GM18520 (cell line): ENCODE measurements at regions not wholly inside any gene's neighbourhood (a gene's known extent, or its start where the extent isn't known, plus 50 kb on each side); places are given as distances from the start of the nearest gene placed in this dataset.
"Not testable (repeated sequence)": the region's sequence is repeated elsewhere in the genome, so short reads cannot be mapped to it uniquely, and the experiment has no call there.

Experiments used
- ATAC-seq: cut with Tn5 transposase; IDR thresholded peaks from one replicate; pipeline ENCODE4 v1.9.1; 2021; ENCODE audit not compliant: unreplicated experiment

- ATAC-seq: not testable (repeated sequence)
These were observed 423.8 kb downstream of the PIK3C3 start for GRCh38 chr18:42378854-42379253.

- ATAC-seq: not testable (repeated sequence)
These were observed 426.2 kb downstream of the PIK3C3 start for GRCh38 chr18:42381236-42381635.

GRCh38 chr18:42392416-42392815 is 437.4 kb downstream of the PIK3C3 start:
- no peak for ATAC-seq

DNA sequence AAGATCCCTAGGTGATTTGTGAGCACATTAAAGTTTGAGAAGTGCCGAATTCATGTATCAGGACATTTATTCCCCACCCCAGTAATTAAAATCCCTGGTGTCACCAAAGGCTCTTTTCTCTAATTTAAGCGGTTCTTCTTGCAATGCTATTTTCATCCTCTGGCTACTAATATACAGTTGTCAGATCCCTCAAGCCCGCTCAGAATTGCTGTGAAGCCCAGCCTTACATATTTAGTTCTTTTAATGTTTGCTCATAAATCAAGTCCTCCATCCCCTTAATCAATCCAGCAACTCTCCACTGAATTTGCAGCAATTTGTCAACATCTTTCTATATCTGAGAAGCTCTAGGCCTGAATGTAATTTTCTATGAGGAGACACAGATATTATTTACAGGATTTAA is 437.9 kb downstream of the PIK3C3 start:
- ATAC-seq: no peak

DNA sequence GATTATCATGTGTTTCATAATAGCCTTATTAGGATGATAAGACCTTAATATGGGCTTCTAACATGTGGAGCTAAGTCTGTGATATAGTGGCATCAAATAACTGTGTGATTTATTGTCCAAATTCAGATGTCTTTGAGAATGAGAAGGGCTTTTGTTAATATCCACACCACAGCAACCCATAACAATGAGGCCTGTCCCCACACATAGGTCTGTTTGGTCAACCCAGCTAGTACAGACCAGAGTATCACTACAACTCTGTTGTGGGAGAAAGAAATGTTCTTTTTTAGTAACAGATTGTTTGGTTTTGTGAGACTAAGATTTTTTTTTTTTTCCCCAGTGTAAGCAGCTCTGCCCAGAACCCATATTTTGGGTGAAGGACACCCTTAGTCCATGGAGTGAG is 439.2 kb downstream of the PIK3C3 start:
- ATAC-seq: no peak

DNA sequence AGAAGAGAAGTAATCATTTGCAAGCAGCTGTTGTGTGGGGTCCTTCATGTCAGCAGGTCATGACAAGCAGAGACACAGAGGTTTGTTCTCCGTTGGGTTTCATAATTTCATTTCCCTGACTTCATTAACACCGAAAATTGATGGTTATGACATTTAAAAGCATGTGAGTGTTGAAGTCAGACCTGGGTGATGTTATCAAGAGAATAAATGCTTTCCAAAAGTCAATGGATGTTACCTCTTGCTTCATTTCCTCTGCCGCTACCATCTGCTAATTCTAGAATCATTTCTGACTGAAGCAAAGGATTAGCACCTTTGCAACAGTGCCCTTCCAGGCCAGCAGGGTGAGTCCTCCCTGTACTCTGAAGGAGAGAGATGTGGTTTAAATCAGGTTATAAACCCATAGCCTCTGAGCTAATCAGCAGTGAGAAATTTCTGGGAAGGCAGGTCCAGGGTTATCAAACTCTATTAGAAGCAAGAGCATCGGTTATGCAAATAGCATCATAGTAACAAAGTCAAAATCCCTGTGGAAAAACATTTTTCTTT is 446.2 kb downstream of the PIK3C3 start:
- no peak for ATAC-seq

GRCh38 chr18:42404151-42404550 is 449.1 kb downstream of the PIK3C3 start:
- no peak for ATAC-seq

DNA sequence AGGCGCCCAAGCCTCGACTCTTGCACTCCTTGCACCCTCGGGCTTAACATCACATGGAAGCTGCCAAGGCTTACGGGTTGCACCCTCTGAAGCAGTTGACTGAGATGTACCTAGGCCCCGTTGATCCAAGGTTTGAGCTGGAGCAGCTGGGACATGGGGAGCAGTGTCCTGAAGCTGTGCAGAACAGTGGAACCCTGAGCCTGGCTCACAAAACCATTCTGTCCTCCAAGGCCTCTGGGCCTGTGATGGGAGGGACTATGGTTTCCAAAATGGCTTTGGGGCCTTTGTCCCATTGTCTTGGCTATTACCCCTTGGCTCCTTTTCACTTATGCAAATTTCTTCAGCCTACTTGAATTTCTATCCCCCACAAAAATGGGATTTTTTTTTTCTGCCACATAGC is 454.0 kb downstream of the PIK3C3 start:
- ATAC-seq: no peak

DNA sequence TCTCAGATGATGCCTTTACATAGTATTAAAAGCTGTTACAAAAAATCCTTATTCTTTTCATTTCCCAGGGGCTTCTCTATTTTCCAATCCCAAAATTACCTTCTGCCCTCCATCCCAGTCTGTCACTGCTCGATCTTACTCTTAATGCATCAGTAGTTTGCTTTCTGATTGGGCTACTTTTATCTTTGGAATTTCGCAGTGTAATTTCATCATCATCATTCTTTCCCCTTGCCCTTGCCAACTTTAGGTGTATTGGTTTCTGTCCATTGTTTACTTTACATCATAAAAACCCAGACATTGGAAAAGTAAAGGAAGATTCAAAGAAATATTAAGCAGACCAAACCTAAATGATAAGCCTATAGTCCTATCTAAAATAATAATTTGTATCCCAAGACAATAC is 457.2 kb downstream of the PIK3C3 start:
- ATAC-seq: no peak

DNA sequence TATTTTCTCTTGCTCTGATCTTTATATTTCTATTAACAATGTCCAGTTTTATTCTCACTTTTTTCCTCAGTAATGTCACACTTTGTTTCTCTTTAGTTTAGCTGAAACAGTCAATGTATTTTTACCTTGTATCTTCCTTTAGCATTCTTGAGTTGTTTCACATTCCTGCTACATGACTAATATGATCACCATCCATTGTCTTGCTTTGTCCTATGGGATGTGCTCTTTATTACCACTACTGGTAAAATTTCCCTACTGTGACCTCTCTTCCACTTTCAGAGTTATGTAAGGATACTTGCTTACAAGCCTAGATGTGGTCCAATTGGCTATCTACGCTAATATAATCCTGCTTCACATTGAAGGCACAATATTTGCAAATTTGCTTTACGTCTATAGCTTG is 457.9 kb downstream of the PIK3C3 start:
- ATAC-seq: no peak

GRCh38 chr18:42413870-42414269 is 458.8 kb downstream of the PIK3C3 start:
- ATAC-seq: no peak

DNA sequence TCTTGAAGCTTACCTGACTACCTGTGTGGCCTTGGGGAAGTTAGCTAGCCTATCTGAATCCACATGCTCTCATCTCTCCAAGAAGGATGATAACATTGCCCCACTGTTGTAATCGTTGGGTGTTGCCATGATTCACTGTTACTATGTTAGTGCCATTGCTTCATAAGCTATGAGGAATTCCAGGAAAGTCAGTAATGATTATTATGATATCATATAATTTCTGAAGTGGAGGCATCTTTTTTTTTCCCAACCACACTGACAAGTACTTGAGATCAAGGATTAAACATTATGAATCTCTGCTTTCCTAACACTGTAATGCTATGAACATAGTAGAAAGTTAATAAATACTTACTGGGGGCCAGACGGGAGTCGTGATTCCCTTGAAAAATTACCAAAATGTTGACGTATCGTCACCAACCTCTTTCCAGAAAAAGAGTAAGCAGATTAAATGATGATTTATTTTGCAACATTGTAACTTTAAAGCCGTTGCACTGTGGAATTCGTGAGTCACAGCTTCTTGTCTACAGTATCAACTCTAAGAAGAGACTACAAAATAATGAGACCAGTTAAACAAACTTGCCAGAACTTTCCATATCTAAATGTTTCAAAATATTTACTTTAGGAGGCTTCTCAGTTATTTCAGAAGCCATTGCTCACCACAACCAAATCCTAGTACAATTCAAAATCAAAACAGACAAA is 459.9 kb downstream of the PIK3C3 start:
- no peak for ATAC-seq

- no peak for ATAC-seq
These were observed 462.2 kb downstream of the PIK3C3 start for GRCh38 chr18:42417189-42417588.

DNA sequence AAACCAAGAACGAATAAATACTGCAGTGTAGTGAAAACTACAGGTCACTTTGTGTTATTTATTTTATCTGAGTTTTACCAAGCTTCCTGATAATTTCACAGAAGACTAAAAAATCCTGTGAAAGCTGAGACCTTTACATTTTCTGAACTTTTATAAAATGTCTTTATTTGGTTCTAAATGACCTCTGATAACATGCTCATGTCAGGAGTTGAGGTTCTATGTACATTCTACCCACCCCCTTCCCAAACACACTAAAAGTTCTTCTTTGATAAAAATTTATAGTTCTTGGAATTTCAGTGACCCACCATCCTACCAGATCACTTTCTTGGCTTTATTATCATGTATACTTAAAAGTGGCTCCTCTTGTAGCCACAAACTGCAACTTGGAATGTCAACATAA is 463.1 kb downstream of the PIK3C3 start:
- ATAC-seq: no peak

- no peak for ATAC-seq
These were observed 470.0 kb downstream of the PIK3C3 start for GRCh38 chr18:42425025-42425424.

- no peak for ATAC-seq
These were observed 471.5 kb downstream of the PIK3C3 start for GRCh38 chr18:42426496-42427015.

DNA sequence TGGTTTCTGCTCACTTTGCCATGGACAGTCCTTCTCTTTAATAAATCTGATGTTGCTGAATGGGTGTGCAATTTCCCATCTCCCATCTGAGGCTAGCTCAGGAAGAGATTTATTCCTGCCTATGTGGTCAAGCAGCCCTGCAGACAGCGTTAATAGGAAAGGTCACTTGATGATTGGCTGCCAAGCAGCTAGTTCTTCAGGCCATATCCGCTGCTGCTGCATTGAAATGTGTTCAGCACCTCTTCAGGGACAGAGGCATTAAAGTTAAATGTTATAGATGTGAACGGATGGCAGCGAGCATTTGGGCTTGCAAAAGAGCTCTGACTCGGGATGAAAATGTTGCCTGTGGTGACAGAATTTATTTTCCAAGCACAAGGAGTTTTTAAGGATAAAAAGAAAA is 474.2 kb downstream of the PIK3C3 start:
- ATAC-seq: no peak

DNA sequence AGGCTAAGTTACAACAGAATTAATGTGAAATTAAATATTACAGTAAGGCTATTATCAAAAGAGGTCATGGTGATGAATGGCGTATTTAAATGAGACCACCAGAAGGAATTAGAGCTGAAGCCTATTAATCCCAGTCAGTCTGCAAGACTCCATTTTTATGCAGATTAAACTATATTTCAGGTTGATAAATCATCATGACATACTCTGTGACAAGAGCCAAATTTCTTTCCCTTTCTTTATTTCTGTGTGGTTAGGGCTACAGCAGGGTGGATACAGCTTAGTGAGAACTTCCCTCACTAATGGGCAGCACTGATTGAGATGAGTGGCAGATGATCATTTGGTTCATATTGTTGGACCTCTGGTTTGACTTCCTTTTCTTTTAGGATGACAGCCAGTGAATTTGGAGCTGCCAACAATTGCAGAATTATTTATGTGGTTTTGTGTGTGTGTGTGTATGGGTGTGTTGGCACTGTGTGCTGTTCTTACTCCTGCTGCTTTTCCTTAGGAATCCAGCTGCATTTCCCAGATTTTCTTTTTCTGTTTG is 481.3 kb downstream of the PIK3C3 start:
- no peak for ATAC-seq

GRCh38 chr18:42437001-42437400 is 482.0 kb downstream of the PIK3C3 start:
- ATAC-seq: no peak

GRCh38 chr18:42437646-42438045 is 482.6 kb downstream of the PIK3C3 start:
- ATAC-seq: no peak

DNA sequence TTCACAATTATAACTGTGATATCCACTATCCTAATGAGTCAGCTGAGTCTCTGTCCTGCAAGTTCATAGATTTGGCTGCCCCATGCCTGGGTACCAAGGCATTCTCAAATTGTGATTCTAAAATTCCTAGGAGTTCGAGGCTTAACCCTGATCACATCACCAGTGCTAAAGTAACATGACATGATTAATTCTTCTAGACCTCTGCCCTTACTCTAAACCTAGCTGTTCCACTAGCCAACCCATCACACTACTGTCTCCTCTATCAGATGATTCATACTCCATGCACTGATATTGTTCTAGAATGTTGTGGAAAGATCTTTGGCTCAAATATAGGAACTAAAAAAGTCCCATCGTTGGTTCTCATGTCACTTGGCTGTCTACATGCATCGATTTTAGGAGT is 487.6 kb downstream of the PIK3C3 start:
- ATAC-seq: no peak

GRCh38 chr18:42444349-42444748 is 489.3 kb downstream of the PIK3C3 start:
- ATAC-seq: no peak

DNA sequence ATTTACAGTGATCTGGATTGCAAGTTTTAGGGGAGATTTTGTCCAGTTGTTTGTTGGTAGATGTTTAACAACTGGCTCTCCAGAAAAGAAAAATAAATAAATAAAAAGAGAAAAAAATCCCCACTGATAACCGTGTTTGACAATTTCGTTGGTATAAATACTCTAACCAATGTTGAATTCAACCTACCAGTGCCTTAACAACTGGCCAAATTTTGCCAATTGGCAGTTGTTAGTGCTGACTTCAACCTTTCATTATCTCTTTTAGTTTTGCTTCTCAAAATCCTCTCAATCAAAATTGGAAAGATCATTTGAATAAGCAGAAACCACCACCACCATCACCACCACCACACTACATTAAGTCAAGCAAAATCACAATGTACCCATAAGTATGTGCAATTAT is 490.3 kb downstream of the PIK3C3 start:
- ATAC-seq: no peak
